ENCODE measurements at regions not wholly inside any gene's neighbourhood (a gene's known extent, or its start where the extent isn't known, plus 50 kb on each side); places are given as distances from the start of the nearest gene placed in this dataset.

DNA sequence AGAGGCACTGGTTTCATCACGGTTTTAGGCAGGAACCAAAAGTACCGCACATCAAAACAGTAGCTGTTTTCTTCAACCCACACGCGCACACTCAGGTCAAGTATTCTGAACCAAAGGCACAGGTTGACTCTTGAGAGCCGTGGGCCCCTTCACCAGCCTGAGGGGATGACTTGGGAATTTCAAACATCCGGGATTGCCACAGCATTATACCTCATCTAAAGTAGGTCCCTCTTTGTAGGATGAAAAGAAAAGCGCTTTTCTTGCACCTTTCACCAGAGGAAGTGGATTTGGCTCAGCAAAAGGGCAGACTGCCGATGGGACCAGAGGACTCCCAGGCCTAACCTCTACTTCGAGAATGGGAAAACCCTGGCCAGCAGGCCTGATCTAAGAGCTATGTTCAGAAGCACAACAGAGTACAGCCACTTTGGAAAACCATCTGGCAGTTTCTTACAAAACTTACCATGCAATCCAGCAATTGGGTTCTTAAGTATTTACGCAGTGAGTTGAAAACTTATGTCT lies 88.2 kb upstream of the PROK2 start:
- peaks cover 2% of the 10 kb centered on the region for H3K27me3 ChIP-seq (ENCODE audit: control insufficient read depth, insufficient read depth, low read length)
- no peak for DNase-seq
- H3K27ac ChIP-seq (ENCODE audit: low read length) = no peak overlapping the region
- WGBS (ENCODE audit: insufficient coverage, low lambda C conversion rate) = no CpG with 5 or more reads among the region's 10 CpGs
- no peak overlapping the region for H3K4me3 ChIP-seq (ENCODE audit: low read length)
- H3K36me3 ChIP-seq (ENCODE audit: control insufficient read depth, insufficient read depth, low read length) = no peaks in the 10 kb centered on the region
- no peaks in the 10 kb centered on the region for H3K9me3 ChIP-seq (ENCODE audit: control insufficient read depth, low read depth, low read length)
- H3K4me1 ChIP-seq (ENCODE audit: control insufficient read depth, insufficient read depth, low read length) = no peaks in the 10 kb centered on the region

GRCh38 chr3:71872256-71872655 lies 87.3 kb upstream of the PROK2 start:
- WGBS (ENCODE audit: insufficient coverage, low lambda C conversion rate) = no CpG with 5 or more reads among the region's 2 CpGs
- no peak for DNase-seq
- H3K27me3 ChIP-seq (ENCODE audit: control insufficient read depth, insufficient read depth, low read length) = peaks cover 2% of the 10 kb centered on the region
- H3K9me3 ChIP-seq (ENCODE audit: control insufficient read depth, low read depth, low read length) = no peaks in the 10 kb centered on the region
- H3K27ac ChIP-seq (ENCODE audit: low read length) = no peak overlapping the region
- H3K36me3 ChIP-seq (ENCODE audit: control insufficient read depth, insufficient read depth, low read length) = no peaks in the 10 kb centered on the region
- no peak overlapping the region for H3K4me3 ChIP-seq (ENCODE audit: low read length)
- no peaks in the 10 kb centered on the region for H3K4me1 ChIP-seq (ENCODE audit: control insufficient read depth, insufficient read depth, low read length)

- H3K36me3 ChIP-seq (ENCODE audit: control insufficient read depth, insufficient read depth, low read length) = no peaks in the 10 kb centered on the region
- 100% methylated on average over 2 of the region's 7 CpGs for WGBS (ENCODE audit: insufficient coverage, low lambda C conversion rate)
- DNase-seq = no peak
- no peak overlapping the region for H3K27ac ChIP-seq (ENCODE audit: low read length)
- H3K27me3 ChIP-seq (ENCODE audit: control insufficient read depth, insufficient read depth, low read length) = peaks cover 4% of the 10 kb centered on the region
- no peak overlapping the region for H3K4me3 ChIP-seq (ENCODE audit: low read length)
- H3K9me3 ChIP-seq (ENCODE audit: control insufficient read depth, low read depth, low read length) = no peaks in the 10 kb centered on the region
- H3K4me1 ChIP-seq (ENCODE audit: control insufficient read depth, insufficient read depth, low read length) = no peaks in the 10 kb centered on the region
Observed at GRCh38 chr3:71870966-71871512, 86.1 kb upstream of the PROK2 start.

DNA sequence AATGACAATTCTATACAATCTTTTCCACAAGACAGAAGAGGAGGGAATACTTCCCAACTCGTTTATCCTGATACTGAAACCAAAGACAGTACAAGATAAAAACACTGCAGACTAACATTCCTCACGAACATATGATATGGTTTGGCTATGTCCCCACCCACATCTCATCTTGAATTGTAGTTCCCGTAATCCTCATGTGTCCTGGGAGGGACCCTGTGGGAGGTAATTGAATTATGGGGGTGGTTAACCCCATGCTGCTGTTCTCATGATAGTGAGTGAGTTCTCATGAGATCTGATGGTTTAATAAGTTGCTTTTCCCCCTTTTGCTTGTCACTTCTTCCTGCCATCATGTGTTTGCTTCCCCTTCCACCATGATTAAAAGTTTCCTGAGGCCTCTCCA lies 83.9 kb upstream of the PROK2 start:
- no peak overlapping the region for H3K4me3 ChIP-seq (ENCODE audit: low read length)
- H3K36me3 ChIP-seq (ENCODE audit: control insufficient read depth, insufficient read depth, low read length) = no peaks in the 10 kb centered on the region
- H3K4me1 ChIP-seq (ENCODE audit: control insufficient read depth, insufficient read depth, low read length) = no peaks in the 10 kb centered on the region
- no peaks in the 10 kb centered on the region for H3K9me3 ChIP-seq (ENCODE audit: control insufficient read depth, low read depth, low read length)
- 40% methylated on average over 1 of the region's 3 CpGs for WGBS (ENCODE audit: insufficient coverage, low lambda C conversion rate)
- H3K27ac ChIP-seq (ENCODE audit: low read length) = no peak overlapping the region
- DNase-seq = no peak
- H3K27me3 ChIP-seq (ENCODE audit: control insufficient read depth, insufficient read depth, low read length) = peaks cover 14% of the 10 kb centered on the region

DNA sequence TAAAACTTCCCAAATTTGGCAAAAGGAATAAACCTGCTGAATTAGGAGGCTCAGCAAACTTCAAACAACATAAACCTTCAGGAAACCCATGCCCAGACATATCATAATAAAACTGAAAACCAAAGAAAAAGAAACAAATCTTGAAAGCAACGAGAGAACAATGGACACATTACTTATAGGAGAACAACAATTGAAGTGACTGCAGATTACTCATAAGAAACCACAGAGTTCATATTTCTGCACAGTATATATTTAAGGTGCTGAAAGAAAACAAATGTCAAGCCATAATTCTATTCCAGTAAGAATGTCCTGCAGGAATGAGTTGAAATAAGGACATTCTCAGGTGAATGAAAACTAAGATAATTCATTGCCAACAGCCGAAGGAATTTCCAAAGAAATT lies 80.8 kb upstream of the PROK2 start:
- Histone ChIP-seq H3K9me3 (ENCODE audit: control insufficient read depth, low read depth, low read length) (peaks cover 3% of the 10 kb centered on the region), H3K4me1 (ENCODE audit: control insufficient read depth, insufficient read depth, low read length) (no peaks in the 10 kb centered on the region), H3K4me3 (ENCODE audit: low read length) (no peak overlapping the region), H3K27me3 (ENCODE audit: control insufficient read depth, insufficient read depth, low read length) (peaks cover 27% of the 10 kb centered on the region), H3K27ac (ENCODE audit: low read length) (no peak overlapping the region), H3K36me3 (ENCODE audit: control insufficient read depth, insufficient read depth, low read length) (no peaks in the 10 kb centered on the region)
- no peak for DNase-seq
- no CpG with 5 or more reads among the region's 2 CpGs for WGBS (ENCODE audit: insufficient coverage, low lambda C conversion rate)

DNA sequence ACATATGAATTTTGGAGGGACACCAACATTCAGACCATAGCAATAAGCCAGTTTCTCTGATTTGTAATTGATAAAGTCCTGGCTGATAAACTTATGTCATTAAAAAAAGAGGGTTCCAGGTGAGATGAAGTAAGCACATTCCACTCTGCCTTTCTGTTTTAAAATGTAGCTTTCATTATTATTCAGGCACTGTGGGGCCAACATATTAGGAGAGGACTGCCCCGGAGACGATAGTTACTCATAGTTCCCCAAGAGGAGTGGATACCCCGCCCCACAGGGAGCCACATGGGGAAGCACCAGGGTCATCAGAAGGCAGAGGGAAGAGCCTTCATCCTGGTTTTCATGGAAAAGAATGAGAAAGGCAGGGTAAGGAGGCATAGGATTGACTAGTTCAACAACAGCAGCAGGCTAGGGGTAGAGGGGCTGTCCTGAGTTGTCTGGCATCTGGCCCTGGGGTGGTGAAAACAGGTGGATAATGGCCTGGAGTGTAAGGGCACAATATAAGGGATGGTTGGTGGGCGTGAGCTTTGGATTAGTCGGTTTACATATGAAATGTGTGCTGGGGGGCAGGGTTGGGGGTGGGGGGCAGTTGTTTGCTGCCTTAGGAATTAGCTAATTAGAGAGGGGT lies 78.7 kb upstream of the PROK2 start:
- DNase-seq = no peak
- Histone ChIP-seq H3K27me3 (ENCODE audit: control insufficient read depth, insufficient read depth, low read length) (peaks cover 26% of the 10 kb centered on the region), H3K4me3 (ENCODE audit: low read length) (no peak overlapping the region), H3K27ac (ENCODE audit: low read length) (no peak overlapping the region), H3K9me3 (ENCODE audit: control insufficient read depth, low read depth, low read length) (peaks cover 6% of the 10 kb centered on the region), H3K4me1 (ENCODE audit: control insufficient read depth, insufficient read depth, low read length) (no peaks in the 10 kb centered on the region), H3K36me3 (ENCODE audit: control insufficient read depth, insufficient read depth, low read length) (no peaks in the 10 kb centered on the region)
- WGBS (ENCODE audit: insufficient coverage, low lambda C conversion rate) = no CpG with 5 or more reads among the region's 5 CpGs

GRCh38 chr3:71862371-71863140 lies 77.6 kb upstream of the PROK2 start:
- H3K36me3 ChIP-seq (ENCODE audit: control insufficient read depth, insufficient read depth, low read length) = no peaks in the 10 kb centered on the region
- no peak overlapping the region for H3K27ac ChIP-seq (ENCODE audit: low read length)
- H3K27me3 ChIP-seq (ENCODE audit: control insufficient read depth, insufficient read depth, low read length) = peaks cover 28% of the 10 kb centered on the region
- WGBS (ENCODE audit: insufficient coverage, low lambda C conversion rate) = 71% methylated on average over 1 of the region's 2 CpGs
- DNase-seq = no peak
- no peaks in the 10 kb centered on the region for H3K4me1 ChIP-seq (ENCODE audit: control insufficient read depth, insufficient read depth, low read length)
- peaks cover 6% of the 10 kb centered on the region for H3K9me3 ChIP-seq (ENCODE audit: control insufficient read depth, low read depth, low read length)
- H3K4me3 ChIP-seq (ENCODE audit: low read length) = no peak overlapping the region

GRCh38 chr3:71859123-71859519 lies 74.2 kb upstream of the PROK2 start:
- Histone ChIP-seq H3K27me3 (ENCODE audit: control insufficient read depth, insufficient read depth, low read length) (peaks cover 20% of the 10 kb centered on the region), H3K4me1 (ENCODE audit: control insufficient read depth, insufficient read depth, low read length) (no peaks in the 10 kb centered on the region), H3K27ac (ENCODE audit: low read length) (no peak overlapping the region), H3K9me3 (ENCODE audit: control insufficient read depth, low read depth, low read length) (peaks cover 6% of the 10 kb centered on the region), H3K36me3 (ENCODE audit: control insufficient read depth, insufficient read depth, low read length) (no peaks in the 10 kb centered on the region), H3K4me3 (ENCODE audit: low read length) (no peak overlapping the region)
- no peak for DNase-seq
- WGBS (ENCODE audit: insufficient coverage, low lambda C conversion rate) = no CpG with 5 or more reads among the region's 3 CpGs

DNA sequence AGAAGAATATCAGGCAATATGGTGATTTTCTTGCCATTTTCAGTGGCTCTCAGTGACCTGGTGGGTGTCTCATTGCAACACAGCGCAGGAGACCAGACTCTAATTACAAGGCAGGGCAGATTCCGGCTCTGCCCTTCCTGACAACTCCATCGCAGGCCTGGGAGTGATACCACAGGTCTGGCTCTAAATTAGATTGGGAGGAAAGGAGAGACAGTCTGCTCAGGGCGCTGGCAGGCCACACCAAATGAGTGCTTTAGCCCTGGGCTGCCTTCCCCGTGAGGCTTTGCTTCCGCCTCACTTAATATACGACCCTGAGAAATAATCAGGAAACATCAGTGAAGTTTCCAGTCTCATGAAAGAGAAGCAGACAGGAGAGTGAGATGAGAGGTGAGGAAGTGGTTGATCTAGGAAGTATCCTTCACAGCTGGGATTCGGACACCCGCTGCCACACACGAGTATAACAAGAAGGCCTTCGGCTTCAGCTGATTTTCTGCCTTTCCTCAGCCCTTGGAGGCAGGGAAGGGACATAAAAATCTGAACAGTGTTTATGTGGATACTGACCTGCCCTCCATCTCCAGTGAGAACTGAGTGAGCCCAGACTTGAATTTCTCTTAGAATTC lies 73.7 kb upstream of the PROK2 start:
- H3K9me3 ChIP-seq (ENCODE audit: control insufficient read depth, low read depth, low read length) = peaks cover 6% of the 10 kb centered on the region
- no peaks in the 10 kb centered on the region for H3K36me3 ChIP-seq (ENCODE audit: control insufficient read depth, insufficient read depth, low read length)
- no CpG with 5 or more reads among the region's 11 CpGs for WGBS (ENCODE audit: insufficient coverage, low lambda C conversion rate)
- peaks cover 17% of the 10 kb centered on the region for H3K27me3 ChIP-seq (ENCODE audit: control insufficient read depth, insufficient read depth, low read length)
- DNase-seq = no peak
- H3K27ac ChIP-seq (ENCODE audit: low read length) = no peak overlapping the region
- H3K4me3 ChIP-seq (ENCODE audit: low read length) = no peak overlapping the region
- H3K4me1 ChIP-seq (ENCODE audit: control insufficient read depth, insufficient read depth, low read length) = no peaks in the 10 kb centered on the region

DNA sequence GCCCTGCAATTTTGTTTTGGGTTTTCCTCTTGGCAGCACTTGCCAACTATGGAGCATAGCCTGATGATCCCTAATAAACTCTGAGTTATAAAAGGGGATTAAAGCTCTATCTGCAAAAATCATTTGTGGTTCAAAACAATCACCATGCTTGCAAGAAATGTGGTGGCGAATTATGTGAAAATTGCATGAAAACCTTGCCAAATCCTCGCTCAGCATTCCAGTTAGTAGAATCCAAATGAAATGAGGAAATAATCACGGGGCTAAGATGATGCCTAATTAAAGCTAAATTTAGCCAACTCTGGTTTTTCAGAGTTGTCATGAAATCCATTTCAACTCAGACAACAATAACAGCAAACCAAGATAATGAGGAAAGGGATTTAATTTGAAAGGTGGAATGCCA lies 73.0 kb upstream of the PROK2 start:
- H3K9me3 ChIP-seq (ENCODE audit: control insufficient read depth, low read depth, low read length) = peaks cover 6% of the 10 kb centered on the region
- H3K4me1 ChIP-seq (ENCODE audit: control insufficient read depth, insufficient read depth, low read length) = no peaks in the 10 kb centered on the region
- peaks cover 18% of the 10 kb centered on the region for H3K27me3 ChIP-seq (ENCODE audit: control insufficient read depth, insufficient read depth, low read length)
- no peak for DNase-seq
- no peak overlapping the region for H3K27ac ChIP-seq (ENCODE audit: low read length)
- H3K36me3 ChIP-seq (ENCODE audit: control insufficient read depth, insufficient read depth, low read length) = no peaks in the 10 kb centered on the region
- WGBS (ENCODE audit: insufficient coverage, low lambda C conversion rate) = 60% methylated on average over 1 of the region's 3 CpGs
- H3K4me3 ChIP-seq (ENCODE audit: low read length) = no peak overlapping the region
